ENCODE measurements at regions not wholly inside any gene's neighbourhood (a gene's known extent, or its start where the extent isn't known, plus 50 kb on each side); places are given as distances from the start of the nearest gene placed in this dataset.
"Not testable (repeated sequence)": the region's sequence is repeated elsewhere in the genome, so short reads cannot be mapped to it uniquely, and the experiment has no call there.

DNA sequence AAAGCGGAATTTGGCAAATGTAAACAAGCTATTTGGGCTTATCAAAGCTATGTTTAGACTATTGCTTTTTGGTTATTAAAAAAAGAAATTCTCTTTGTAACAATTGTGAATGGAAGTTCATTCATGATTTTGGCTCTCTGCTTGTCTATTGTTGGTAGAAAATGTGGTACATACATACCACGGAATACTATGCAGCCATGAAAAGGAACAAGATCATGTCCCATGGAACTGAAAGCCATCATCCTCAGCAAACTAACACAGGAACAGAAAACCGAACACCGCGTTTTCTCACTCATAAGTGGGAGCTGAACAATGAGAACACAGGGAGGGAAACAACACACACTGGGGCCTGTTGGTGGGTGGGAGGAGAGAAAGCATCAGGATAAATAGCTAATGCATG, 465.4 kb downstream of the SETD4 start:
- no peak for ATAC-seq

DNA sequence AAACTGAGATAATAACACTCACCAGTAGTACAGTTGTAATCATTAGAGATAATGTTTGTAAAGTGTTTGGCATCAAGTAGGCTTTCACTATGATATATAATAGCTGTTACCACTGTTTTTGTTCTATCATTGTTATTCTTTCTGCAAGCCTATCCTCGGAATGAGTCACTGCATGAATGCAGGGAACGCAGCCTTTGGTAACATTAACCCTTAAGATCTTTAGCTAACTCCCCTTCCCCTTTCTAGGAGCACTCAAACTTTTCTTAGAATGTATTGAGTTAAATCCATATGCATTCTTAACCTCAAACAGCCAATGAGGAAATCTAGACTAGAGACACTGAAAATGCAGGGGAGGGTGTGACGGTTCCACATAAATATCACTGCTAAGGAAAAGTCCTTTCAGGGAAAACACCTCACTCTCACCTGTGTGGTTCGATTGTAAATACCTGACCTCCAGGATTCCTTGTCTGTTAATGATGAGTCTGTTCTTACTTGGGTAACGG, 467.3 kb downstream of the SETD4 start:
- ATAC-seq, result peak; percentile 22

GRCh38 chr21:35590284-35590683, 470.0 kb downstream of the SETD4 start:
- not testable (repeated sequence) for ATAC-seq

DNA sequence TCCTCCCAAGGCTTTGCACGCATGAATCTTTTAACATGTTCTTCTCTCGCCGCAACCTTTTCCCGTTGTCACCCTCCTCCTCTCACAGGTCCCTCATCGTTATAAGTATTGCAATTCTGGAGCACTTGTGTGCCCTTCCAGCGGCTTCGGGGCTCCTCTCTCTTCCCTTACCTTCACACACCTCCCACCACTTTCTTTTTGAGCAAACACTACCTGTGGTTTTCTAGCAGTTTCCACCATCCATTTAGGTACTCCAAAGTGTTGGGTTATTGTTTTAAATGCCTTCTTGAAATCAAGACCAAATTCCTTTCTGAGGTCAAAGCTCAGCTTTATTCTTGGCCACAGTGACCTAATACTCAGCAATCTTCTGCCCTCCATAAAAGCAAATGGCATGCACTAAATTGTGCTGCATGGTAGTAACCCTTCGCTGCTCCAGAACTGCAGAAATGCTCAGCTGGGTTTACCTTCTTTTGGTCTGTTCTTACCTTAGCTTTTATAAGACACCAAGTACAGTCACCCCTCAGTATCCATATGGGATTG, 472.4 kb downstream of the SETD4 start:
- no peak for ATAC-seq

- ATAC-seq, result no peak
Measured at GRCh38 chr21:35586305-35586704, 474.0 kb downstream of the SETD4 start.

DNA sequence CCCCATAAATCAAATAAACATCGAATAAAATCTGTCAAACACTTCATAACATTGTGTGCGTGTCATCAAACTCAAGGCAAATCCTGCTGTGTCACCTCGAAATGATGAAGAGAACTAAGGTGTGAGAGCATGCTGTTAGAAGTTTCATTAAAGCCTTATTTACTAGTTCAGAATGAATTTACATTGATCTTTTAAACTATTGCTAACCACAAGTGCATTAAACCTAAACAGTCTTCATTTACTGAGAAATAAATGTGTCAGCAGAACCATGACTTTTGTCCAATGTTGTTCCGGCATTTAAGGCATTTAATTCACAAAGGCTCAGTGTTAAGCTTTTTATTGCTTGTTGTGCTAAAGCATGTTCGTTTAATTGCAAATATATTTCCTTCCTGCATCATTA, 474.4 kb downstream of the SETD4 start:
- no peak for ATAC-seq

- no peak for ATAC-seq
Measured at GRCh38 chr21:35585155-35585554, 475.2 kb downstream of the SETD4 start.

DNA sequence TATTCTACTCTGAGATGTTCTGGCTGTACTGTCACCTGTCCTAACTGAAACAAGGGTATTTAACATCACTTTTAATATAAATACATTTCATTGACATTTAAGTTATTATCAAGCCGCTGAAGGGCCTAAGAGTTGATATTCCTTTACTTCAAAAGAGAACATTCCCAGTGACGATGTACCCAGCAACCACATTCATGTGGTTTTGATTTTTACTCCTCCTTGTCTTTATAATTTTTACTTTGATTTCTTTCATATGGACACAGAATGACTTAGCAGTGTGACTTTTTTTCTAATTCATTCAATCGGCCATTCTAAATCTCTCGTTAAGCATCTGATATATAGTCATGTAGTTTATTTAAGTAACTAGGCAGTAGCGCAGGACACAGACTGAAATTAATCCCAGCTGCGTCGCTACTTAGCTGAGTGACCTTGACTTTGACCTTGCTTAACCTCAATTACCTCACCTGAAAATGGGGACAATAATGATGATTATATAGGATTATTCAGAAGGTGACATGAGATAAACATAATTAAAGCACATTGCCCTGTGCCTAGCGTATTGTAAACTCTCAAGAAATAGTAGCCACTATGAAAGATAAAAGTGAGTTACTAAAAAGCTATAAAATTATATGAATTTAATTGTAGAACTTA, 476.6 kb downstream of the SETD4 start:
- no peak for ATAC-seq

- ATAC-seq, result no peak
Measured at GRCh38 chr21:35582731-35583130, 477.6 kb downstream of the SETD4 start.

GRCh38 chr21:35581640-35582039, 478.7 kb downstream of the SETD4 start:
- no peak for ATAC-seq

DNA sequence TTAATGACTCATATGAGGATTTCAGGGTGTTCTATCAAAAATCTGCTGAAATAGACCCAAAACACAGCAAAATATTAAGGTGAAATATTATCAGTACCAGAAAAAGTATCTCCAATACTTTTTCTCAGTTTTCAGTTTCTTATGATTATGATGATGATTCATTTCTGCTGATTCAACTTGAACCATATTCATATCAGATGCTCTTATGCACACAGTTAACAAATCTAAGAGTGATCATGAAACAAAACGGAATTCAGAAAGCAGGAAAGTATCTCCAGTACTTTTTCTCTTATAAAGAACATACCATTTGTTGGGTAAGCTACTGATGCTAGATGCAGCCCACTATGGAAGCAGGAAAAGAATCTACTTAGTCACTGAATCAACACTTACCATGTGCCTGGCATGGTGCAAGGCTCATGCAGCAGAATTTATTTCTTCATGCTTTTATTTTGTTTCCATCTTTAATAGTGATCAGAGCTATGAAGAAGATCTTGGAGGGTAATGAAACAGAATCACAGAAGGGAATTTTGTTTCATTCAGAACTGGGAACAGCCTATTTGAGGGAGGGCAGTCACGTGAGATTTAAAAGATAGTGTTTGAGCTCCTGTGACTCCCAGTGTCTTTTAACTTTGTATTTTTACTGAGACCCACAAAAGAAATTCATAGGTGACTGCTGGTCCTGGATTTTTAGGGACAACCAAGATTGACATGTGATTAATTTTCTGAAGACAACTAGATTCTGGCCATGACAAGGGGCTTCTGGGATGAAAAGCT, 480.6 kb downstream of the SETD4 start:
- ATAC-seq, result no peak

DNA sequence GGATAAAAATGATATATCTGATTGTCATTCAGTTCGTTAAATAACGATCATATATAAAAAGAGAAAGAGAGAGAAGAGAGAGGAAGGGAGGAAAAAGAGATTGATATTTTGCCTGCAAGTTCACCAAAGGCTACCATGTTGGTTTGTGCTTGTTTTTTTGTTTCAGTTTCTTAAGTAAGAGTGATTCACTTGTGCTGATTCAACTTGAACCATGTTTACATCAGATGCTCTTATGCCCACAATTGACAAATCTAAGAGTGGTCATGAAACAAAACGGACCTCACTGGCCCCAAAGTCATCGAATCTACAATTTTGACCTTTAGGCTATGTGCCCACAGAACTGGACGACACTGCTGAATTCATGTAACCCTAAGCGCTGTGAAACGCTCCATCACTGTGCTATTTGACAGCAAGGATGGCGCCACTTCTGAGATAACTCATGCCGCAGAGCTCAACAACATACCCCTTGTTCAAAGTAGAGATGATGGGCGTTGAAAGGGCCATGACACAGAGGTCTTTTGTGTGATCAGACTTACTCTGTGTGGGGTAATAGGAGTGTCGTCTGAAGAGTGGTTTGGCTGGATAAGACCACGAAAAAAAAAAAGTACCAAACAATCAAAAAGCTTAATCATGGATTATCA, 481.4 kb downstream of the SETD4 start:
- no peak for ATAC-seq

GRCh38 chr21:35578347-35578782, 482.0 kb downstream of the SETD4 start:
- peak; percentile 92 for ATAC-seq

GRCh38 chr21:35575280-35575915, 484.9 kb downstream of the SETD4 start:
- ATAC-seq, result no peak

- ATAC-seq, result no peak
Measured at GRCh38 chr21:35573472-35574374, 486.6 kb downstream of the SETD4 start.

DNA sequence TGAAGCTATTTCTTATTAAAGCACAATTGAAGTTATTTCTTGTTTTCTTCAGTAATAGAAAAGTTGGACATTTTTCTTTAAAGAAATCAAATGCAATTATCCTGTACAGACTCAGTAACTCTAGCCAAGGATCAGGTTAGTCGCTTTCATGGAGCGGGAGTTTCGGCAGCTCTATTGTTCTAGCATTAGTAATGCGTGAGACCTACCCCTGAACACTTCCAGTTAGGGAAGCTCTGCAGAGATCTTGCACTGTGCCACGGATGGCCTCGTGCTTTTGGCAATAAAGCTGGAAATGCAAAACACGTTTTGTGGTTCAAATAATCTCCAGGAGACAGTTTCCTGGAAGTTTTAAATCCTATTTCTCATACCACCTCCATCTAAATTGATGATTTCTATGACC, 488.4 kb downstream of the SETD4 start:
- peak; percentile 86 for ATAC-seq

DNA sequence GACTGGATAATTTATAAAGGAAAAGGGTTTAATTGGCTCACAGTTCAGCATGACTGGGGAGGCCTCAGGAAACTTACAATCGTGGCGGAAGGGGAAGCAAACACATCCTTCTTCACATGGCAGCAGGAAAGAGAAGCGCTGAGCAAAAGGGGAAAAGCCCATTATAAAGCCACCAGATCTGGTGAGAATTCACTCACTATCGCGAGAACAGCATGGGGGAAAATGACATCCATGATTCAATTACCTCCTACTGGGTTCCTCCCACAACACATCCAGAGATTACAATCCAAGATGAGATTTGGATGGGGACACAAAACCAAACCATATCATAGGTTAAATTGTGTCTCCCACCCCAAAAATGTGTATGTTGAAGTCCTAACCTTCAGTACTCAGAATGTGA, 491.7 kb downstream of the SETD4 start:
- ATAC-seq, result no peak

DNA sequence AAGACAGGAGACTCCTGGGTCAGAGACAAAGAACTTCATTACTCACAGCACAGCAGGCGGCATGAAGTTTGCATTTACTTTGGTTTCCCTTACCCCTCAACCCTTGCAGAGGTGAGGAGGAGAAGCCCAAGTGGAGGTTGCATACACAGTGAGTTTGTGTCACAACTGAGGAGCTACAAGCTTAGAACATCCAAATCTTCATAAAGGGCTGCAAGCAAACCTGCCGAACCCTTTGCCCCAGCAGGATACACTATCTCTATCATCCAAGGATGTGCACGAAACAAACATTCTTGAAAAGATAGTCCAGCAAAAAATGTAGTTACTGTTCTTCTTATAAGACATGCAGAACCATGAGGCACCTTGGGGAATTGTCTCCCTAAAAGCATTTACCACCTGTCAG, 493.5 kb downstream of the SETD4 start:
- ATAC-seq, result no peak

- ATAC-seq, result peak; percentile 99
Measured at GRCh38 chr21:35565204-35565611, 495.1 kb downstream of the SETD4 start.

DNA sequence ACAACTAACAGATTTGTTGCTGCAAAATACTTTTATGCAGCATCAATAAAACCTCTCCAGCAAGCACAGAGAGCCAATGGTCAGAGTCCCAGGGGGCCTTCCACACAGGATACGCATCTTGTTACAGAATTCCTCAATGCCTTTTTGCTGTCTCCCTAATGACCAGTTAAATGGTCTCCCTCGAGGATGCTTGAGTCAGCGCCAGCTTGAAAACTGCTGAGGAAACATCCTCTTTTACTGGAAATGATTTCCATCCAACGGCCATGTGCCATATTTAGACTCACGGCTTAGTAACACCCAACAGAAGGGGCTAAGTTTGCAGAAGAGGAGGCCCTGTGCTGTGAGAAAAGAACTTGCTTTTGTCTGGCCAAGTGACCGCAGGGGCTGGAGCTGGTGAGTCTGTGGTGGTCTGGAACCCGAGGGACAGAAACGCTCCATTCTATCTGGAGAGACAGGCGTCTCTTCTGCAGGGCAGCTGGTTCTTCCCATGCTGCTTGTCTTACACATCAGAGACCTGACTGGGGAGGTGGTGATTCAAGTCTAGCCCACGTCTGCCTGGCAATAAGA, 496.4 kb downstream of the SETD4 start:
- no peak for ATAC-seq

- no peak for ATAC-seq
Measured at GRCh38 chr21:35562876-35563275, 497.4 kb downstream of the SETD4 start.

Measured in esophagus mucosa (tissue), 1 donor.